ENCODE measurements at regions not wholly inside any gene's neighbourhood (a gene's known extent, or its start where the extent isn't known, plus 50 kb on each side); places are given as distances from the start of the nearest gene placed in this dataset.

DNA sequence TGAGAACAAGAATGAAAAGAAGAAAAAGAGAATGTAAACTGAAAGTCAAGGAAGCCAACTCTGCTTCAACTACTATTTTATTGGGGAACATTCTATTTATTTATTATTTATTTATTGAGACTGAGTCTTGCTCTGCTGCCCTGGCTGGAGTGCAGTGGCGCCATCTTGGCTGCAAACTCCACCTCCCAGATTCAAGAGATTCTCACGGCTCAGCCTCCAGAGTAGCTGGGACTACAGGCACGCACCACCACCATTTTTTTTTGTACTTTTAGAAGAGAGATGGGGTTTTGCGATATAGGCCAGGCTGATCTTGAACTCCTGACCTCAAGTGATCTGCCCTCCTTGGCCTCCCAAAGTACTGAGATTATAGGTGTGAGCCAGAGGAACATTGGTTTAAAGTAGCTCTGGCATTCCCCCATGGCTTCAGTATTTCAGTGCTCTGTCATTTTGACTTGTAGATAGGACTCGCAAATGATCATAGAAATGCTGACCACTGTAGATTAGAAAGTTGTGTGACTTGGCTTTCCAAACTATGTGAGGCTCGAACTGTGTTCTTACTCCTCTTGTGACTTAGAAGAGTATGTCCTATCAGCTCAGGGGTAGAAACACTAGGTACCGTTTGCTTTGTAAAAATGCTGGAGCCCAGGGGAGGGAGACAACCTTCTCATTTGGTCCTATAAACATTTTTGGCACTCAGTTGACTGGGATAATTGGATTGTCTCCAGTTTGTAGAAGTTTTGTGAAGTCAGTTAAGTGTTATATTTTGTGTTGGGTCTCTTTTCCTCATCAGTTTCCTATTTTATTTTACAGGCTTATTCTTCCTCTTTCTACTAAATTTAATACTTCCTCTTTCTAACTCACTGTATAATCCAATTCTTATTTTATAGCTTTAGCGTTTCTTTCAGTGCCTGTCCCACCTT is 544.9 kb upstream of the CITED2 start:
- no peak for TF ChIP-seq CTCF (IDR thresholded peaks at IDR 0.05; ENCODE audit: insufficient read depth, low read length, poor library complexity, severe bottlenecking)
- no peak for TF ChIP-seq EZH2phosphoT487 (conservative IDR thresholded peaks at IDR 0.05; ENCODE audit: low read length)
